Fibroblast of lung (primary cell): ENCODE measurements at regions not wholly inside any gene's neighbourhood (a gene's known extent, or its start where the extent isn't known, plus 50 kb on each side); places are given as distances from the start of the nearest gene placed in this dataset.

ENCODE experiments used
- DNase-seq, 2 donors: peaks; one replicate each; pipeline versions ENCODE4 v3.0.0 to v3.0.0-alpha.2; 2010; ENCODE audit warnings: low read depth in 2 of 2
- H2AFZ ChIP-seq: 2 replicates; pipeline ENCODE4 v1.5.1; 2012; ENCODE audit warnings: low read length, control low read depth, inconsistent platforms
- H3K27ac ChIP-seq: 2 replicates; pipeline ENCODE4 v1.5.1; 2011; ENCODE audit warnings: low read length, control low read depth; ENCODE audit not compliant: insufficient read depth
- H3K27me3 ChIP-seq: 2 replicates; pipeline ENCODE4 v1.5.1; 2011; ENCODE audit warnings: mild to moderate bottlenecking, low read length; ENCODE audit not compliant: control insufficient read depth, insufficient read depth
- H3K36me3 ChIP-seq: 2 replicates; pipeline ENCODE4 v1.5.1; 2011; ENCODE audit warnings: low read length; ENCODE audit not compliant: control insufficient read depth, insufficient read depth
- H3K4me1 ChIP-seq: 2 replicates; pipeline ENCODE4 v1.5.1; 2011; ENCODE audit warnings: low read length; ENCODE audit not compliant: control insufficient read depth, insufficient read depth; ENCODE audit errors: extremely low read depth
- H3K4me2 ChIP-seq: 2 replicates; pipeline ENCODE4 v1.5.1; 2011; ENCODE audit warnings: low read length, control low read depth; ENCODE audit not compliant: insufficient read depth; ENCODE audit errors: extremely low read depth
- H3K4me3 ChIP-seq, 4 experiments: fragments of 200-600 bp in 1 of 4; sonication (generic) in 1 of 4; replicated peaks in 1 of 4; 2 replicates each; pipeline ENCODE4 v1.5.1; 2011 to 2016; ENCODE audit warnings: low read length in 4 of 4, low read depth in 3 of 4, mild to moderate bottlenecking in 3 of 4, control low read depth in 2 of 4, inconsistent platforms in 1 of 4, mixed read lengths in 1 of 4; ENCODE audit not compliant: insufficient read depth in 1 of 4; ENCODE audit errors: control extremely low read depth in 1 of 4
- H3K79me2 ChIP-seq: 2 replicates; pipeline ENCODE4 v1.5.1; 2012; ENCODE audit warnings: mild to moderate bottlenecking, low read length, inconsistent platforms; ENCODE audit not compliant: control insufficient read depth, insufficient read depth
- H3K9ac ChIP-seq: 2 replicates; pipeline ENCODE4 v1.5.1; 2011; ENCODE audit warnings: mild to moderate bottlenecking, low read length, control low read depth; ENCODE audit not compliant: insufficient read depth
- H3K9me3 ChIP-seq: 2 replicates; pipeline ENCODE4 v1.5.1; 2012; ENCODE audit warnings: low read depth, low read length; ENCODE audit not compliant: control insufficient read depth, insufficient read depth
- H4K20me1 ChIP-seq: 2 replicates; pipeline ENCODE4 v1.5.1; 2011; ENCODE audit warnings: low read length; ENCODE audit not compliant: control insufficient read depth, insufficient read depth; ENCODE audit errors: extremely low read depth
- EZH2 ChIP-seq: IDR thresholded peaks from 2 replicates; pipeline ENCODE4 v1.5.1; 2012; ENCODE audit warnings: low read length, control low read depth, mild to moderate bottlenecking; ENCODE audit errors: missing control alignments
- TF ChIP-seq, protein P1 (sequence below), 2 donors: IDR thresholded peaks in 1 of 2; conservative IDR thresholded peaks in 1 of 2; 1 replicate in 1 of 2; 2 replicates in 1 of 2; pipeline ENCODE4 v1.5.1; 2011 to 2012; ENCODE audit warnings: low read length in 2 of 2, control low read depth in 1 of 2, inconsistent platforms in 1 of 2, low read depth in 1 of 2, mild to moderate bottlenecking in 1 of 2

DNA sequence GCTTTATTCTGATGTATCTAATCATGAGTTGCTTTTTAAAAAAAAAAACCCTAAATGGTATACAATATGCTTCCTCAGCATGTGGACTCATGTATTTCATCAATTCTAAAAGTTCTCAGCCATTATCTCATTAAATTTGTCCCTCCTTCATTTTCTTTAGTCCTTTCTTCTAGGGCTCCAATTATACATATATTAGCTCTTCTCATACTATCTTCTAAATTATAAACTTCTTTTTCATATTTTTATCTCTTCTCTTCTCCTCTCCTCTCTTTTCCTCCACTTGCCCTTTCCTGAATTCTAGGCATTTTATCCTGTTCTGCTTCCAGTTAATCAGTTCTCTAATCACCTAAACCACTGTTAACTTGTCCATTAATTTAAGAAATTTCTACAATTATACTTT is 55.0 kb upstream of the IL33 start:
- Histone ChIP-seq H3K9me3 (no peaks in the 10 kb centered on the region), H3K4me3 (no peak overlapping the region), H3K36me3 (no peaks in the 10 kb centered on the region), H4K20me1 (no peaks in the 10 kb centered on the region), H3K4me1 (no peaks in the 10 kb centered on the region), H3K79me2 (no peaks in the 10 kb centered on the region), H3K4me2 (no peak overlapping the region), H2AFZ (no peak overlapping the region), H3K9ac (no peak overlapping the region), H3K27me3 (no peaks in the 10 kb centered on the region), H3K27ac (no peak overlapping the region)
- no peak for DNase-seq
- TF ChIP-seq, protein P1, sequence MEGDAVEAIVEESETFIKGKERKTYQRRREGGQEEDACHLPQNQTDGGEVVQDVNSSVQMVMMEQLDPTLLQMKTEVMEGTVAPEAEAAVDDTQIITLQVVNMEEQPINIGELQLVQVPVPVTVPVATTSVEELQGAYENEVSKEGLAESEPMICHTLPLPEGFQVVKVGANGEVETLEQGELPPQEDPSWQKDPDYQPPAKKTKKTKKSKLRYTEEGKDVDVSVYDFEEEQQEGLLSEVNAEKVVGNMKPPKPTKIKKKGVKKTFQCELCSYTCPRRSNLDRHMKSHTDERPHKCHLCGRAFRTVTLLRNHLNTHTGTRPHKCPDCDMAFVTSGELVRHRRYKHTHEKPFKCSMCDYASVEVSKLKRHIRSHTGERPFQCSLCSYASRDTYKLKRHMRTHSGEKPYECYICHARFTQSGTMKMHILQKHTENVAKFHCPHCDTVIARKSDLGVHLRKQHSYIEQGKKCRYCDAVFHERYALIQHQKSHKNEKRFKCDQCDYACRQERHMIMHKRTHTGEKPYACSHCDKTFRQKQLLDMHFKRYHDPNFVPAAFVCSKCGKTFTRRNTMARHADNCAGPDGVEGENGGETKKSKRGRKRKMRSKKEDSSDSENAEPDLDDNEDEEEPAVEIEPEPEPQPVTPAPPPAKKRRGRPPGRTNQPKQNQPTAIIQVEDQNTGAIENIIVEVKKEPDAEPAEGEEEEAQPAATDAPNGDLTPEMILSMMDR (conservative IDR thresholded peaks at IDR 0.05 in 1 of 2, IDR thresholded peaks at IDR 0.05 in 1 of 2; ENCODE audit: low read depth in 1 of 2, low read length in 2 of 2): no peak
- no peak for TF ChIP-seq EZH2

DNA sequence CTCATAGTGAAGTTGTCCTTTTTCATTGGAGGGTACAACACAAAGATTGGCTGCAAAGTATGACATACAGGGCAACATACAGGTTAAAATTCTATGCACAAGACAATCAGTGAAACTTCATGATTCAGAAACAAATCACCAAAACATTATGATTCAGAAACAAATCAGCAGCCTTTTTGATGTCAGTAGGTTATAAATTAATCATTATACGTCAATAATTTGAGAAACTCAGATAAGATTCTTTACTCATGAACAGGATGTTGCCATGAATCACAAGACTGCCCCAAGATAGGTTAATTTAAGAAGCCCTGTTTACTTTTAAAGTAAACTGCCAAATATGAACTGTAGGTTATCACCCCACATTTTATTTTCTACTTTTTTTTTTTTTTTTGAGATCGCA is 62.2 kb upstream of the IL33 start:
- Histone ChIP-seq H3K79me2 (no peaks in the 10 kb centered on the region), H3K27me3 (no peaks in the 10 kb centered on the region), H2AFZ (no peak overlapping the region), H3K4me1 (no peaks in the 10 kb centered on the region), H4K20me1 (no peaks in the 10 kb centered on the region), H3K36me3 (no peaks in the 10 kb centered on the region), H3K4me2 (no peak overlapping the region), H3K9me3 (no peaks in the 10 kb centered on the region), H3K4me3 (no peak overlapping the region), H3K9ac (no peak overlapping the region), H3K27ac (no peak overlapping the region)
- DNase-seq: peak in 1 of 2 donors; percentile 46
- no peak for TF ChIP-seq EZH2
- TF ChIP-seq, protein P1 (conservative IDR thresholded peaks at IDR 0.05 in 1 of 2, IDR thresholded peaks at IDR 0.05 in 1 of 2; ENCODE audit: low read depth in 1 of 2, low read length in 2 of 2): no peak

DNA sequence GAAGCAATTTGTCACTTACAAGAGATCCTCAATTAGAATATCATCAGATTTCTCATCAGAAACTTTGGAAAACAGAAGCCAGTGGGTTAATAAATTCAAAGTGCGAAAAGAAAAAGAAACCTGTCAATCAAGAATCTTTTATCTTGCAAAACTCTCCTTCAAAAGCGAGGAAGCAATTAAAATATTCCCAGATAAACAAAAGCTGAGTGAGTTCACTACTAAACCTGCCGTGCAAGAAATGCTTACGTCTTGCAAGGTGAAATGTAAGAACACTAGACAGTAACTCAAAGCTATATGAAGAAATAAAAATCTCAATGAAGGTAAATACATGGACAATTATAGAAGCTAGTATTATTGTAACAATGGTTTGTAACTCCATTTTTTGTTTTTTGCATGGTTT is 62.8 kb upstream of the IL33 start:
- Histone ChIP-seq H3K36me3 (no peaks in the 10 kb centered on the region), H3K4me2 (no peak overlapping the region), H3K27ac (no peak overlapping the region), H4K20me1 (no peaks in the 10 kb centered on the region), H3K4me3 (no peak overlapping the region), H3K27me3 (no peaks in the 10 kb centered on the region), H3K9ac (no peak overlapping the region), H2AFZ (no peak overlapping the region), H3K79me2 (no peaks in the 10 kb centered on the region), H3K9me3 (no peaks in the 10 kb centered on the region), H3K4me1 (no peaks in the 10 kb centered on the region)
- DNase-seq: no peak
- no peak for TF ChIP-seq EZH2
- TF ChIP-seq, protein P1 (conservative IDR thresholded peaks at IDR 0.05 in 1 of 2, IDR thresholded peaks at IDR 0.05 in 1 of 2; ENCODE audit: low read depth in 1 of 2, low read length in 2 of 2): no peak
